HepG2 (cell line): ENCODE measurements at regions not wholly inside any gene's neighbourhood (a gene's known extent, or its start where the extent isn't known, plus 50 kb on each side); places are given as distances from the start of the nearest gene placed in this dataset.
"Not testable (repeated sequence)": the region's sequence is repeated elsewhere in the genome, so short reads cannot be mapped to it uniquely, and the experiment has no call there.

ENCODE experiments used
- GABPA ChIP-seq, 2 experiments: IDR thresholded peaks; 2 replicates each; pipeline ENCODE4 v1.6.1; 2011 to 2016; ENCODE audit warnings: low read depth in 2 of 2, low read length in 1 of 2, missing biosample characterization in 1 of 2, missing genetic modification characterization in 1 of 2
- HNRNPL ChIP-seq: fragments of 200-400 bp; formaldehyde crosslinking; IDR thresholded peaks from 2 replicates; pipeline ENCODE4 v1.6.1; 2017; ENCODE audit warnings: mild to moderate bottlenecking, low read depth, low read length
- MAX ChIP-seq: IDR thresholded peaks from 2 replicates; pipeline ENCODE4 v1.6.1; 2012; ENCODE audit warnings: inconsistent platforms
- SRSF1 ChIP-seq: fragments of 200-400 bp; formaldehyde crosslinking; optimal IDR thresholded peaks from 2 replicates; pipeline ENCODE3; 2017; ENCODE audit warnings: mild to moderate bottlenecking, low read depth, low read length, moderate library complexity
- ZBTB40 ChIP-seq, 2 experiments: fragments of 450-650 bp in 1 of 2; sonication (generic) in 1 of 2; formaldehyde crosslinking in 1 of 2; IDR thresholded peaks; 2 replicates each; pipeline versions ENCODE4 v1.6.1 to v1.8.0; 2016 to 2022; ENCODE audit warnings: antibody characterized with exemption in 1 of 2, mild to moderate bottlenecking in 1 of 2, missing genetic modification reagents in 1 of 2
- ZNF781 ChIP-seq: sonication (generic); formaldehyde crosslinking; IDR thresholded peaks from 2 replicates; pipeline ENCODE4 v1.5.1; 2020; ENCODE audit warnings: borderline replicate concordance, mild to moderate bottlenecking, missing genetic modification reagents; ENCODE audit errors: not compliant biosample characterization

- TF ChIP-seq GABPA (IDR thresholded peaks at IDR 0.05; ENCODE audit: low read depth, low read length); GABPA (CRISPR knock-in tag; IDR thresholded peaks at IDR 0.05; ENCODE audit: low read depth); MAX; ZNF781 (CRISPR knock-in tag); ZBTB40 (IDR thresholded peaks at IDR 0.05); ZBTB40 (CRISPR knock-in tag; IDR thresholded peaks at IDR 0.05); HNRNPL; SRSF1: not testable (repeated sequence)
These were observed 92.4 kb downstream of the LYZL2 start for GRCh38 chr10:30537158-30537557.
